H9 (cell line): ENCODE measurements at regions not wholly inside any gene's neighbourhood (a gene's known extent, or its start where the extent isn't known, plus 50 kb on each side); places are given as distances from the start of the nearest gene placed in this dataset.

Experiments
- DNase-seq: peaks from one replicate; pipeline ENCODE4 v3.0.0-alpha.2; 2017
- H2AFZ ChIP-seq: one replicate; pipeline ENCODE4 v1.6.1; 2013; ENCODE audit warnings: mild to moderate bottlenecking, low read length, control low read depth, moderate library complexity
- H2AK5ac ChIP-seq: 2 replicates; pipeline ENCODE4 v1.6.1; 2013; ENCODE audit warnings: low read length, control low read depth, mixed read lengths; ENCODE audit not compliant: insufficient read length
- H2BK120ac ChIP-seq: one replicate; pipeline ENCODE4 v1.6.1; 2013; ENCODE audit warnings: low read depth, mild to moderate bottlenecking, low read length, control low read depth, inconsistent platforms; ENCODE audit not compliant: poor library complexity, severe bottlenecking
- H2BK12ac ChIP-seq: 2 replicates; pipeline ENCODE4 v1.6.1; 2013; ENCODE audit warnings: low read length, control low read depth, mixed read lengths, low read depth; ENCODE audit not compliant: insufficient read length
- H2BK15ac ChIP-seq: 2 replicates; pipeline ENCODE4 v1.6.1; 2013; ENCODE audit warnings: low read depth, low read length, control low read depth
- H2BK20ac ChIP-seq: one replicate; pipeline ENCODE4 v1.6.1; 2013; ENCODE audit warnings: low read depth, mild to moderate bottlenecking, low read length, control low read depth, inconsistent platforms; ENCODE audit not compliant: poor library complexity, severe bottlenecking
- H2BK5ac ChIP-seq: 2 replicates; pipeline ENCODE4 v1.6.1; 2013; ENCODE audit warnings: low read length, control low read depth, mixed read lengths; ENCODE audit not compliant: insufficient read length
- H3K14ac ChIP-seq: 2 replicates; pipeline ENCODE4 v1.6.1; 2013; ENCODE audit warnings: low read length, control low read depth; ENCODE audit not compliant: insufficient read depth
- H3K18ac ChIP-seq: 2 replicates; pipeline ENCODE4 v1.6.1; 2013; ENCODE audit warnings: low read depth, mild to moderate bottlenecking, mixed read lengths, low read length, control low read depth; ENCODE audit not compliant: insufficient read length
- H3K23ac ChIP-seq: 2 replicates; pipeline ENCODE4 v1.6.1; 2013; ENCODE audit warnings: low read length, control low read depth, mixed read lengths, low read depth; ENCODE audit not compliant: insufficient read length
- H3K23me2 ChIP-seq: 2 replicates; pipeline ENCODE4 v1.6.1; 2013; ENCODE audit warnings: low read depth, mild to moderate bottlenecking, mixed read lengths, low read length, control low read depth; ENCODE audit not compliant: insufficient read length, poor library complexity, severe bottlenecking
- H3K27ac ChIP-seq: 2 replicates; pipeline ENCODE4 v1.5.1; 2013; ENCODE audit warnings: low read length, control low read depth, mixed read lengths, low read depth; ENCODE audit not compliant: insufficient read length
- H3K27me3 ChIP-seq: 2 replicates; pipeline ENCODE4 v1.6.1; 2013; ENCODE audit warnings: low read length, control low read depth, inconsistent platforms; ENCODE audit not compliant: insufficient read depth
- H3K4ac ChIP-seq: 2 replicates; pipeline ENCODE4 v1.6.1; 2013; ENCODE audit warnings: low read depth, mild to moderate bottlenecking, control low read depth, inconsistent platforms, low read length, moderate library complexity
- H3K4me1 ChIP-seq: 2 replicates; pipeline ENCODE4 v1.6.1; 2013; ENCODE audit warnings: low read length, control low read depth, inconsistent platforms; ENCODE audit not compliant: insufficient read depth
- H3K4me2 ChIP-seq: 2 replicates; pipeline ENCODE4 v1.6.1; 2013; ENCODE audit warnings: low read length, control low read depth, mixed read lengths; ENCODE audit not compliant: insufficient read length, insufficient read depth
- H3K56ac ChIP-seq: 2 replicates; pipeline ENCODE4 v1.6.1; 2013; ENCODE audit warnings: low read depth, mild to moderate bottlenecking, mixed read lengths, low read length, control low read depth; ENCODE audit not compliant: insufficient read length
- H3K79me1 ChIP-seq: 2 replicates; pipeline ENCODE4 v1.6.1; 2013; ENCODE audit warnings: low read depth, mild to moderate bottlenecking, moderate library complexity, low read length, control low read depth, inconsistent platforms; ENCODE audit not compliant: insufficient read depth, poor library complexity, severe bottlenecking
- H3K79me2 ChIP-seq: 2 replicates; pipeline ENCODE4 v1.6.1; 2013; ENCODE audit warnings: low read length, control low read depth, inconsistent platforms; ENCODE audit not compliant: insufficient read depth
- H3K9ac ChIP-seq: 2 replicates; pipeline ENCODE4 v1.6.1; 2013; ENCODE audit warnings: low read length, control low read depth, mixed read lengths; ENCODE audit not compliant: insufficient read length; ENCODE audit errors: extremely low read depth
- H3K9me3 ChIP-seq: one replicate; pipeline ENCODE4 v1.6.1; 2013; ENCODE audit warnings: low read depth, low read length, inconsistent platforms; ENCODE audit not compliant: control insufficient read depth
- H3T11ph ChIP-seq: one replicate; pipeline ENCODE4 v1.6.1; 2013; ENCODE audit warnings: mild to moderate bottlenecking, low read length, control low read depth, inconsistent platforms
- H4K20me1 ChIP-seq: one replicate; pipeline ENCODE4 v1.6.1; 2013; ENCODE audit not compliant: control insufficient read depth, insufficient read length, insufficient read depth
- H4K5ac ChIP-seq: 2 replicates; pipeline ENCODE4 v1.6.1; 2013; ENCODE audit warnings: low read depth, mild to moderate bottlenecking, mixed read lengths, low read length, control low read depth; ENCODE audit not compliant: insufficient read length
- H4K8ac ChIP-seq: replicated peaks from 2 replicates; pipeline ENCODE4 v1.6.1; 2013; ENCODE audit warnings: low read length, control low read depth, mixed read lengths, low read depth; ENCODE audit not compliant: insufficient read length
- H4K91ac ChIP-seq: 2 replicates; pipeline ENCODE4 v1.6.1; 2013; ENCODE audit warnings: low read depth, mild to moderate bottlenecking, moderate library complexity, mixed read lengths, low read length, control low read depth; ENCODE audit not compliant: insufficient read length
- H3K27ac Mint-ChIP-seq, 3 experiments: 2 replicates in 2 of 3; 3 replicates in 1 of 3; pipeline ENCODE4 v1.8.0; 2020 to 2021; ENCODE audit warnings: mixed read lengths in 3 of 3, mild to moderate bottlenecking in 1 of 3, moderate library complexity in 1 of 3
- H3K27me3 Mint-ChIP-seq: 2 replicates; pipeline ENCODE4 v1.8.0; 2021; ENCODE audit warnings: low read depth, mild to moderate bottlenecking, moderate library complexity, mixed read lengths
- H3K36me3 Mint-ChIP-seq, 3 experiments: 2 replicates in 2 of 3; 3 replicates in 1 of 3; pipeline ENCODE4 v1.8.0; 2020 to 2021; ENCODE audit warnings: low read depth in 3 of 3, mixed read lengths in 3 of 3; ENCODE audit not compliant: insufficient read depth in 1 of 3
- H3K4me1 Mint-ChIP-seq, 2 experiments: 2 replicates each; pipeline ENCODE4 v1.8.0; 2020; ENCODE audit warnings: mixed read lengths in 2 of 2
- H3K4me3 Mint-ChIP-seq, 2 experiments: 2 replicates in 1 of 2; 3 replicates in 1 of 2; pipeline ENCODE4 v1.8.0; 2020 to 2021; ENCODE audit warnings: mild to moderate bottlenecking in 2 of 2, mixed read lengths in 2 of 2, moderate library complexity in 1 of 2
- H3K9me3 Mint-ChIP-seq, 2 experiments: 2 replicates in 1 of 2; 3 replicates in 1 of 2; pipeline ENCODE4 v1.8.0; 2020; ENCODE audit warnings: mild to moderate bottlenecking in 2 of 2, mixed read lengths in 2 of 2, moderate library complexity in 1 of 2
- CTCF ChIP-seq: fragments of 200-600 bp; sonication (generic); conservative IDR thresholded peaks from 3 replicates; pipeline ENCODE4 v1.8.0; 2021; ENCODE audit warnings: antibody characterized with exemption, mild to moderate bottlenecking
- WGBS: extraction: QIAGEN DNeasy Blood & Tissue Kit; methylation state at CpG from one replicate; pipeline ENCODE4 v1.1.7; 2013; ENCODE audit warnings: missing lambda C conversion rate, low lambda C conversion rate, mixed read lengths; ENCODE audit not compliant: insufficient read length; ENCODE audit errors: extremely low coverage; 5-methylcytosine and 5-hydroxymethylcytosine counted together

- H3K4me3 Mint-ChIP-seq = no peak overlapping the region
- no peak for TF ChIP-seq CTCF
- Histone ChIP-seq H4K8ac (no peak overlapping the region), H4K5ac (no peak overlapping the region), H2BK5ac (no peak overlapping the region), H3T11ph (no peak overlapping the region), H3K4me1 (no peaks in the 10 kb centered on the region), H3K4me2 (no peak overlapping the region), H4K91ac (no peak overlapping the region), H3K23me2 (no peaks in the 10 kb centered on the region), H2BK12ac (no peak overlapping the region), H3K9ac (no peak overlapping the region), H3K56ac (no peak overlapping the region), H3K79me2 (no peaks in the 10 kb centered on the region), H3K9me3 (no peaks in the 10 kb centered on the region), H2AFZ (no peak overlapping the region), H3K79me1 (no peaks in the 10 kb centered on the region), H2BK20ac (no peak overlapping the region), H3K14ac (no peak overlapping the region), H3K18ac (no peak overlapping the region), H4K20me1 (no peaks in the 10 kb centered on the region), H3K4ac (no peak overlapping the region), H3K27me3 (no peaks in the 10 kb centered on the region), H2AK5ac (no peak overlapping the region), H2BK120ac (no peak overlapping the region), H3K23ac (no peak overlapping the region), H2BK15ac (no peak overlapping the region), H3K27ac (no peak overlapping the region)
- no peak overlapping the region for H3K27ac Mint-ChIP-seq
- H3K4me1 Mint-ChIP-seq = no peaks in the 10 kb centered on the region
- no CpG with 5 or more reads among the region's 1 CpG for WGBS
- H3K9me3 Mint-ChIP-seq = no peaks in the 10 kb centered on the region
- no peaks in the 10 kb centered on the region for H3K36me3 Mint-ChIP-seq
- no peak for DNase-seq
- no peaks in the 10 kb centered on the region for H3K27me3 Mint-ChIP-seq
Observed at GRCh38 chr2:181376999-181377398, 80.2 kb upstream of the ITGA4 start.
